B cell (primary cell): ENCODE measurements at regions not wholly inside any gene's neighbourhood (a gene's known extent, or its start where the extent isn't known, plus 50 kb on each side); places are given as distances from the start of the nearest gene placed in this dataset.

Experiments used
- ATAC-seq: fragments of 200-7000 bp; cut with Tn5 transposase; one replicate; pipeline ENCODE4 v1.10.0; 2021; ENCODE audit warnings: low read depth, mild to moderate bottlenecking, moderate number of reproducible peaks, moderate library complexity
- CTCF ChIA-PET: fragments of 350-600 bp; sonication (Branson Sonifier 250); formaldehyde crosslinking; loops from one replicate; lab custom pipeline; 2021; ENCODE audit warnings: antibody characterized with exemption, inconsistent platforms; lab: Charles Lee
- POLR2A ChIA-PET: fragments of 350-600 bp; sonication (Branson Sonifier 250); formaldehyde crosslinking; loops from one replicate; lab custom pipeline; 2021; ENCODE audit warnings: antibody characterized with exemption; lab: Charles Lee
- DNase-seq: peaks from one replicate; pipeline ENCODE4 v3.0.0; 2013
- H2AFZ ChIP-seq: 2 replicates; pipeline ENCODE4 v1.6.1; 2012; ENCODE audit warnings: mild to moderate bottlenecking, low read depth, low read length; ENCODE audit not compliant: insufficient read depth, poor library complexity, severe bottlenecking
- H3K27ac ChIP-seq, 2 donors: 1 replicate in 1 of 2; 2 replicates in 1 of 2; pipeline ENCODE4 v1.5.1; 2012 to 2013; ENCODE audit warnings: low read length in 2 of 2, mild to moderate bottlenecking in 2 of 2, moderate library complexity in 1 of 2
- H3K27me3 ChIP-seq, 4 experiments: fragments of 200-600 bp in 1 of 4; sonication (generic) in 1 of 4; replicated peaks in 1 of 4; 1 replicate in 2 of 4; 2 replicates in 2 of 4; pipeline versions ENCODE4 v1.6.1 to v1.7.0; 2013 to 2016; ENCODE audit warnings: low read length in 3 of 4, mild to moderate bottlenecking in 2 of 4, mixed read lengths in 1 of 4, moderate library complexity in 1 of 4; ENCODE audit not compliant: insufficient read depth in 4 of 4, control insufficient read depth in 3 of 4; ENCODE audit errors: control extremely low read depth in 1 of 4
- H3K36me3 ChIP-seq, 2 experiments: replicated peaks in 1 of 2; 1 replicate in 1 of 2; 2 replicates in 1 of 2; pipeline versions ENCODE4 v1.6.1 to v1.7.1; 2013; ENCODE audit warnings: low read length in 1 of 2; ENCODE audit not compliant: insufficient read depth in 2 of 2, control insufficient read depth in 1 of 2; ENCODE audit errors: control extremely low read depth in 1 of 2, extremely low read depth in 1 of 2
- H3K4me1 ChIP-seq, 2 donors: fragments of 200-600 bp in 1 of 2; sonication (generic) in 1 of 2; 1 replicate in 1 of 2; 2 replicates in 1 of 2; pipeline versions ENCODE4 v1.5.1 to v1.6.1; 2013 to 2017; ENCODE audit warnings: low read length in 2 of 2; ENCODE audit not compliant: control insufficient read depth in 2 of 2, insufficient read depth in 2 of 2
- H3K4me2 ChIP-seq: replicated peaks from 2 replicates; pipeline ENCODE3; 2012; ENCODE audit warnings: mild to moderate bottlenecking, low read depth, low read length; ENCODE audit not compliant: poor library complexity, severe bottlenecking
- H3K4me3 ChIP-seq, 5 experiments: fragments of 200-600 bp in 1 of 5; sonication (generic) in 1 of 5; 1 replicate in 3 of 5; 2 replicates in 2 of 5; pipeline versions ENCODE4 v1.5.1 to v1.7.0; 2011 to 2016; ENCODE audit warnings: low read length in 4 of 5, mild to moderate bottlenecking in 4 of 5, low read depth in 2 of 5, control low read depth in 1 of 5, moderate library complexity in 1 of 5; ENCODE audit not compliant: insufficient read depth in 1 of 5; ENCODE audit errors: control extremely low read depth in 1 of 5, extremely low read depth in 1 of 5
- H3K79me2 ChIP-seq: fragments of 200-600 bp; sonication (generic); one replicate; pipeline ENCODE4 v1.6.0; 2016; ENCODE audit warnings: low read length; ENCODE audit not compliant: control insufficient read depth, insufficient read depth
- H3K9ac ChIP-seq: fragments of 200-600 bp; sonication (generic); 2 replicates; pipeline ENCODE4 v1.6.1; 2017; ENCODE audit warnings: mild to moderate bottlenecking, low read length, moderate library complexity
- H3K9me3 ChIP-seq, 3 donors: one replicate each; pipeline versions ENCODE4 v1.6.1 to v1.7.1; 2013; ENCODE audit warnings: low read length in 2 of 3; ENCODE audit not compliant: control insufficient read depth in 2 of 3, insufficient read depth in 1 of 3; ENCODE audit errors: control extremely low read depth in 1 of 3
- H4K20me1 ChIP-seq: 2 replicates; pipeline ENCODE4 v1.6.0; 2012; ENCODE audit warnings: mild to moderate bottlenecking, low read length; ENCODE audit not compliant: insufficient read depth, control insufficient read depth, poor library complexity, severe bottlenecking
- H3K27ac Mint-ChIP-seq: one replicate; pipeline ENCODE4 v1.8.0; 2021; ENCODE audit warnings: mixed read lengths
- H3K27me3 Mint-ChIP-seq: one replicate; pipeline ENCODE4 v1.8.0; 2021; ENCODE audit warnings: mixed read lengths
- H3K4me1 Mint-ChIP-seq: one replicate; pipeline ENCODE4 v1.8.0; 2021; ENCODE audit warnings: mixed read lengths
- H3K4me3 Mint-ChIP-seq: one replicate; pipeline ENCODE4 v1.8.0; 2021; ENCODE audit warnings: mixed read lengths
- H3K9me3 Mint-ChIP-seq: one replicate; pipeline ENCODE4 v1.8.0; 2022; ENCODE audit warnings: mixed read lengths; ENCODE audit not compliant: insufficient read depth
- EZH2 ChIP-seq: IDR thresholded peaks from 2 replicates; pipeline ENCODE4 v1.6.1; 2012; ENCODE audit warnings: borderline replicate concordance, low read depth, mild to moderate bottlenecking, moderate library complexity, low read length; ENCODE audit not compliant: insufficient read depth, poor library complexity, severe bottlenecking
- WGBS: methylation state at CpG from one replicate; pipeline ENCODE4 v1.1.5; 2013; ENCODE audit warnings: missing lambda C conversion rate; ENCODE audit not compliant: insufficient coverage; 5-methylcytosine and 5-hydroxymethylcytosine counted together
- intact Hi-C: fragments of 100-400 bp; cut with micrococcal nuclease; formaldehyde crosslinking; loops from one replicate; pipeline ENCODE4 v1.10.0; 2022
- TF ChIP-seq, protein P1 (sequence below): fragments of 200-600 bp; IDR thresholded peaks from one replicate; pipeline ENCODE4 v1.8.0; 2022; ENCODE audit warnings: antibody characterized with exemption, mild to moderate bottlenecking

DNA sequence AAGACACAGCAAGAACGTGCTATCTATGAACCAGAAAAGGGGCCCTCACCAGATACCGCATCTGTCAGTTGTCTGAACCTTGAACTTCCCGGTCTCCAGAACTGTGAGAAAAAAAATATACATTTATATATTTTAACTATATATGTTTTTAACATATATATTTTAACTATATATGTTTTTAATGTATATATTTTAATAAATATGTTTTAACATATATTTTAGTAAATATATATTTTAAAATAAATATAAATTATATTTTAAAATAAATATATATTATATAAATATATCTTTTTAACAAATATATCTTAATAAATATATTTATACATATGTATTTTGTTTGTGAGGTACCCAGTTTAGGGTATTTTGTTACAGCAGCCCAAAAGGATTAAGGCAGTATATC is 958.2 kb upstream of the AUTS2 start:
- WGBS, result no CpG with 5 or more reads among the region's 3 CpGs
- CTCF ChIA-PET, result no interaction called here

DNA sequence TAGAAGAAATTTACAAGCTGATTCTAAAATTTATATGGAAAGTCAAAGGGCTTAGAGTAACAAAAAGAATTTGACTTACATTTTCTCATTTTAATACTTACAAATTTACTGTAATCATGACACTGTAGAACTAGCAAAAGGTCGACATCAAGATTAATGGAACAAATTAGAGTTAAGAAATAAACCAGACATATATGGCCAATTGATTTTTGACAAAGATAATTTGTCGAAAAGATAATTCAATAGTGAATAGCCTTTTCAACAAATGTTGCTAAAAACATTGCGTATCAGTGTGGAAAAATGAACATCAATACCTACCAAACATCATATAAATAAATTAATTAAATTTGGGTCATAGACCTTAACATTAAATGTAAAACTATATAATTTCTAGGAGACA is 955.5 kb upstream of the AUTS2 start:
- no CpG with 5 or more reads among the region's 3 CpGs for WGBS
- CTCF ChIA-PET, result no interaction called here
- H3K27me3 Mint-ChIP-seq, result no peaks in the 10 kb centered on the region

More for the DNA sequence above, 958.2 kb upstream of the AUTS2 start:
- Histone ChIP-seq H3K4me3 (no peak overlapping the region), H3K4me2 (no peak overlapping the region), H3K27ac (no peak overlapping the region), H3K79me2 (no peaks in the 10 kb centered on the region), H3K9ac (no peak overlapping the region), H3K27me3 (peaks cover 0 to 2% (median 0%) of the 10 kb centered on the region in 4 experiments), H3K9me3 (peaks cover 0 to 16% (median 0%) of the 10 kb centered on the region in 3 donors), H2AFZ (no peak overlapping the region), H4K20me1 (no peaks in the 10 kb centered on the region), H3K4me1 (no peaks in the 10 kb centered on the region), H3K36me3 (no peaks in the 10 kb centered on the region)
- H3K27me3 Mint-ChIP-seq, result no peaks in the 10 kb centered on the region
- no peak overlapping the region for H3K4me3 Mint-ChIP-seq
- TF ChIP-seq, protein P1, sequence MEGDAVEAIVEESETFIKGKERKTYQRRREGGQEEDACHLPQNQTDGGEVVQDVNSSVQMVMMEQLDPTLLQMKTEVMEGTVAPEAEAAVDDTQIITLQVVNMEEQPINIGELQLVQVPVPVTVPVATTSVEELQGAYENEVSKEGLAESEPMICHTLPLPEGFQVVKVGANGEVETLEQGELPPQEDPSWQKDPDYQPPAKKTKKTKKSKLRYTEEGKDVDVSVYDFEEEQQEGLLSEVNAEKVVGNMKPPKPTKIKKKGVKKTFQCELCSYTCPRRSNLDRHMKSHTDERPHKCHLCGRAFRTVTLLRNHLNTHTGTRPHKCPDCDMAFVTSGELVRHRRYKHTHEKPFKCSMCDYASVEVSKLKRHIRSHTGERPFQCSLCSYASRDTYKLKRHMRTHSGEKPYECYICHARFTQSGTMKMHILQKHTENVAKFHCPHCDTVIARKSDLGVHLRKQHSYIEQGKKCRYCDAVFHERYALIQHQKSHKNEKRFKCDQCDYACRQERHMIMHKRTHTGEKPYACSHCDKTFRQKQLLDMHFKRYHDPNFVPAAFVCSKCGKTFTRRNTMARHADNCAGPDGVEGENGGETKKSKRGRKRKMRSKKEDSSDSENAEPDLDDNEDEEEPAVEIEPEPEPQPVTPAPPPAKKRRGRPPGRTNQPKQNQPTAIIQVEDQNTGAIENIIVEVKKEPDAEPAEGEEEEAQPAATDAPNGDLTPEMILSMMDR, result no peak
- no peak for TF ChIP-seq EZH2
- DNase-seq (no peak), ATAC-seq (no peak)
- no peaks in the 10 kb centered on the region for H3K4me1 Mint-ChIP-seq
- POLR2A ChIA-PET, result no interaction called here
- peaks cover 3% of the 10 kb centered on the region for H3K9me3 Mint-ChIP-seq
- H3K27ac Mint-ChIP-seq, result no peak overlapping the region
- intact Hi-C loops, result no loop called here

More for the DNA sequence above, 955.5 kb upstream of the AUTS2 start:
- Mint-ChIP-seq H3K9me3 (peaks cover 5% of the 10 kb centered on the region), H3K4me1 (no peaks in the 10 kb centered on the region), H3K27ac (no peak overlapping the region), H3K4me3 (no peak overlapping the region)
- POLR2A ChIA-PET, result no interaction called here
- H3K4me2 ChIP-seq, result no peak overlapping the region
- no peak for ATAC-seq
- peaks cover 0 to 17% (median 0%) of the 10 kb centered on the region in 3 donors for H3K9me3 ChIP-seq
- H3K4me1 ChIP-seq, result no peaks in the 10 kb centered on the region
- no peaks in the 10 kb centered on the region for H4K20me1 ChIP-seq
- no peak for DNase-seq
- intact Hi-C loops, result no loop called here
- no peak overlapping the region for H3K27ac ChIP-seq
- TF ChIP-seq, protein P1, result no peak
- no peaks in the 10 kb centered on the region for H3K79me2 ChIP-seq
- no peak overlapping the region for H3K9ac ChIP-seq
- no peak overlapping the region for H2AFZ ChIP-seq
- H3K4me3 ChIP-seq, result no peak overlapping the region
- H3K36me3 ChIP-seq, result no peaks in the 10 kb centered on the region
- no peaks in the 10 kb centered on the region for H3K27me3 ChIP-seq
